ENCODE measurements at regions not wholly inside any gene's neighbourhood (a gene's known extent, or its start where the extent isn't known, plus 50 kb on each side); places are given as distances from the start of the nearest gene placed in this dataset.

GRCh38 chr15:46442901-46443590 is 808.2 kb downstream of the SQOR start:
- no peak for DNase-seq

- no peak for DNase-seq
Observed at GRCh38 chr15:46450112-46450809, 815.4 kb downstream of the SQOR start.

GRCh38 chr15:46450810-46451182 is 816.0 kb downstream of the SQOR start:
- DNase-seq, result no peak

- DNase-seq, result no peak
Observed at GRCh38 chr15:46452297-46452820, 817.5 kb downstream of the SQOR start.

GRCh38 chr15:46456456-46456855 is 821.6 kb downstream of the SQOR start:
- no peak for DNase-seq

GRCh38 chr15:46460431-46461094 is 825.7 kb downstream of the SQOR start:
- no peak for DNase-seq

- DNase-seq, result no peak
Observed at GRCh38 chr15:46461416-46461815, 826.6 kb downstream of the SQOR start.

- no peak for DNase-seq
Observed at GRCh38 chr15:46467041-46467440, 832.2 kb downstream of the SQOR start.

GRCh38 chr15:46471096-46471495 is 836.3 kb downstream of the SQOR start:
- DNase-seq, result no peak

- no peak for DNase-seq
Observed at GRCh38 chr15:46489276-46489675, 854.4 kb downstream of the SQOR start.

GRCh38 chr15:46496491-46497115 is 861.8 kb downstream of the SQOR start:
- no peak for DNase-seq

- DNase-seq, result no peak
Observed at GRCh38 chr15:46502667-46503066, 867.8 kb downstream of the SQOR start.

- no peak for DNase-seq
Observed at GRCh38 chr15:46518381-46518780, 883.6 kb downstream of the SQOR start.

- no peak for DNase-seq
Observed at GRCh38 chr15:46523701-46524100, 888.9 kb downstream of the SQOR start.

GRCh38 chr15:46525984-46526725 is 891.3 kb downstream of the SQOR start:
- no peak for DNase-seq

- DNase-seq, result no peak
Observed at GRCh38 chr15:46526726-46527110, 891.9 kb downstream of the SQOR start.

GRCh38 chr15:46543626-46544025 is 908.8 kb downstream of the SQOR start:
- DNase-seq, result no peak

- DNase-seq, result no peak
Observed at GRCh38 chr15:46548989-46549388, 914.2 kb downstream of the SQOR start.

- DNase-seq, result no peak
Observed at GRCh38 chr15:46552316-46552715, 917.5 kb downstream of the SQOR start.

GRCh38 chr15:46555547-46555946 is 920.7 kb downstream of the SQOR start:
- no peak for DNase-seq

- DNase-seq, result no peak
Observed at GRCh38 chr15:46556010-46556409, 921.2 kb downstream of the SQOR start.

GRCh38 chr15:46556559-46557379 is 921.9 kb downstream of the SQOR start:
- no peak for DNase-seq

Data from NCI-H187 (cell line).